ENCODE measurements at regions not wholly inside any gene's neighbourhood (a gene's known extent, or its start where the extent isn't known, plus 50 kb on each side); places are given as distances from the start of the nearest gene placed in this dataset.
"Not testable (repeated sequence)": the region's sequence is repeated elsewhere in the genome, so short reads cannot be mapped to it uniquely, and the experiment has no call there.

DNA sequence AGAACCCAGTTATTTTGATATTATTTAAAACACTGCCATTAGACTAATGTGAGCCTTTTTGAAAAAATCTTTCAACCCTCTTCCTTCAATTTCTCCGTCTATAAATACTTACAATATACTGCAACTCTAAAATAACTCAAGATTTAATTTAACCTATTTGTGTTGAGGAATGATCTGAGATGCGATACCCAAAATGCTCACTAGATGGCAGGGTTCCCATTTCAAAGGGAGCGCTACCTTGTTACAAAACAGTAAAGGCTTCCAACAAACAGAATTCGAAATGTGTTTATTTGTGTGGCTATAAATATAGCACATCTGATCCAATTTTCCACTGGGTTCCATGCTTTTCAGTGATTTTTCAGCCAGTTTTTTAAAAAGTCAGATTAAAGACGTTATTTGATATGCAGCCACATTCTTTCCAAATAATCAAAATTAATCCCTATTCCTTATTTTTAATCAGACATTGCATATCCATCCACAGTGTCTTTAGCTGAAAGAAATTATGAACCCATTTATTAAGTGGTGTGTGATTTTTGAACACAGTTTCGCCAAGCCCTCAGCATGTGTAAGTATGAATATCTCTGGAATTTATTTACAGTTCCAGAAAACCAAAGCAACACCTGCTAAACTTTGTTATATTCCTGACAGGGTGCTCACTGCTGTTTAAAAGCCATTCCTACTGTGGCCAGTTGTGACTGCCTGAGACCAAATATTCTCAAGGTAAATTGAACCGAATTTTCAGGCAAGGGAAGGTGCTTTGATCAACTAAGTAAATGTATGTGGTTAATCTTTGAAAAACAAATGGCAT, 668.0 kb upstream of the LCORL start:
- peak in 1 of 2 experiments; percentile 27 for DNase-seq

DNA sequence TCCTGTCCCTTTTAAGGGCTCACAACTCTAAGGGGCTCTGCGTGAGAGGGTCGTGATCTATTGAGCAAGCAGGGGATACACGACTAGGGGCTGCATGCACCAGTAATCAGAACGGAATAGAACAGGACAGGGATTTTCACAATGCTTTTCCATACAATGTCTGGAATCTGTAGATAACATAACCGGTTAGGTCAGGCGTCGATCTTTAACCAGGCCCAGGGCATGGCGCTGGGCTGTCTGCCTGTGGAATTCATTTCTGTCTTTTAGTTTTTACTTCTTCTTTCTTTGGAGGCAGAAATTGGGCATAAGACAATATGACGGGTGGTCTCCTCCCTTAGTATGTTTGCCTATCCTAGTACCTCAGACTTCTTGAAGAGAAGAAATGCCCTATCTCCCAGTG, 666.8 kb upstream of the LCORL start:
- DNase-seq: not testable (repeated sequence)

DNA sequence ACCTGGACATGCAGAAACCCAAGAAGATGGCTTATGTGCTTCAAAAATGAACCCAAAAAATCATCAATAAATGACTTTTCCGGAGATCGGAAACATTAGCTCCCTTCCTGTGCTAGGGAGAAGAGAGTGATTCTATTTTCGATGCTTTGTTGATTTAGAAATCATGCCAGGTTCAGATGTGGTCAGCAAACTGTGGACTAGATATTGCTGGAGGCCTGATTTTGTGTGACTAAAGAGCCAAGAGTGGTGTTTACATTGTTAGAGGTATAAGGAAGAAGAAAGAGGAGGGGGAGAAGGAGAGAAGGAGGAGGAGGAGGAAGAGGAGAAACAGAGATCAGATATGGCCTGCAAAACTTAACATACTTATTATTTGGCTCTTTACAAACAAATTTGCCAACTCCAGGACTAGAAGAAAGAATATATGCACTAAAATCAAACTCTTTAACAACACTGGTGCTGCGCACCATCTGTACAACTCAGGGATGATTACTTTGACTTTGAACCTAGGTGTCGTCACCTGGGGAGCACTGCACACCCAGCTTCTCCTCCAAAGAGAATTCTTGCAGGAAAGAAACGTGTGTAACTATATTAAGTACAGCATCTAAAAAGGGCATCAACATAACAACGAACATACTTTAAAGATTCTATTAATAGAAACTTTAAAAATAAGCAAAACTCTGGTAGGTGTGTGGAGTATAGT, 664.9 kb upstream of the LCORL start:
- no peak for DNase-seq

DNA sequence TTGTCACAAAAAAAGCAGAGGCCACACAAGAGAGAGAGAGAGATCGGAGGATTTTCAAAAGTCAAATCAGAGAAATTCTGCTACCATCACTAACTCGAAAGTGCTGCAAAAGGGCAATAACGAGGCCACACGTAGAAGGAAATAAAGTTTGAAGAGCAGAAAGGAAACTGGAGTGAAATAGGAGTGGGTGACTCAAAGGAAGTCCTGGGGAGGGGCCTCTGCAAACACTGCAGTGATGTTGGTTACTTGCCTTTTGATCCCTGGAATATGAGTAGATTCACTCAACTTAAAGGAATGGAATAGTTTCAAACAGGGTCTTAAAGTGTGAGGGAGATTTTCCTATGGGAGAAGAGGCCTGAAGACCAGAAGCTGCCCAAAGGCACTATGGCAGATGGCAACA, 663.4 kb upstream of the LCORL start:
- no peak for DNase-seq

DNA sequence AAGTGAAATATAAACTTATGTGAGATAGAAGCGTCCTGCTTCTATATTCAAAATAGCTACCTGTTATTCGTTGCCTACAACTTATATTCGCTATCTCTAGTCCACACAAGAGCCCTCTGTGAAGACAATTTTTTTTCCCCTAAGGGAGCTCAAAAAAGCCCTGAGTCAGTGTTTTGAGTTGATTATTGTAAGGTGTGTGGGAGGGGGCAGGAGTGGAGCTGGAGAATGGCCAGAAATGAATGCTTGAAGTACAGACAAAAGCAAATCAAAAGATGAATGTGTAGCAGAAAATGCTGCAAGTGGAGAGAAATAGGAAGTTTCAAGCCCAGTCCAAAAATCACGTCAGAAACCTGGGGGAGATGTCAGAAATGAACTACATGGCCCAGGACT, 655.0 kb upstream of the LCORL start:
- no peak for DNase-seq

DNA sequence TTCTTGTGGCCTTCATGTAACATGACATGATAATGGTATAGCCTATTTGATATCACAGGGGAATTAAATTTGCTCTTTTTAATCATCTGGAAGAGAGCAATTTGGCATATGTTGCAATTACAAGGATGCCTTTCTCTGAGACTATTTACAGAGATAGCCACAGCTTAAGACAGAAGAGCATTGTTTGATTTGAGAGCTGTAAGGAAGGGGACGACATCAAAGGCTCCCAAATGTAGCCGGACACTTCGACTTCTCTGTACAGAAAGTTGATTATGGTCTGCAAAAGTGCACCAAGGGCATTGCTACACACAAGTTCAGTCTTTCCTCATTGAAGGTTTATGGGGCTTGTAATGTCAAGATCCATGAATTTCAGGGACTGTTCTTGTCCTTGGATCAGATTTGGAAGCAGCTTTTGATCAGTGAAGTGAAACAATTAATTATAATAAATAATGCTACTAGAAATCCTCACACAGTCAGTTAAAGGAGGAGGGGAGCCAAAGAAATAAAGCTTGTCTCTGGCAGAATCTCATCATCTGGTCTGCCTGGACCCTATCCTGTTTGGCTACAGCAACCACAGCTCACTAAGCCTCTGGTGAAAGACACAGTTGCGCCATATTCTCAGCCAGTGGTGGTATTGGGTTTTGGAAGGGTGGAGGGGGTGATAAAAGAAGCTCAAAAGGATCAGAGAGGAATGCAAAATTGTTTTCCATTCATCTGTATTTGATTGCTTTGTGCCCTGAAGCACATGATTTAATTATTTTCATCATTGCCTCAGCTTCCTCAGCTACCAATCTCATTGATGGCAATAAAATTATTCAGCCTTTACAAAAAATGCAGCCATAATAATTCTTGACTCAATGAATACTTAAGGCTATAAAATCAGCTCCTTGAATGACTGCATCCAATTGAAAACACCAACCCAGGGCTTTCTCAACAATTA, 654.3 kb upstream of the LCORL start:
- DNase-seq: no peak

DNA sequence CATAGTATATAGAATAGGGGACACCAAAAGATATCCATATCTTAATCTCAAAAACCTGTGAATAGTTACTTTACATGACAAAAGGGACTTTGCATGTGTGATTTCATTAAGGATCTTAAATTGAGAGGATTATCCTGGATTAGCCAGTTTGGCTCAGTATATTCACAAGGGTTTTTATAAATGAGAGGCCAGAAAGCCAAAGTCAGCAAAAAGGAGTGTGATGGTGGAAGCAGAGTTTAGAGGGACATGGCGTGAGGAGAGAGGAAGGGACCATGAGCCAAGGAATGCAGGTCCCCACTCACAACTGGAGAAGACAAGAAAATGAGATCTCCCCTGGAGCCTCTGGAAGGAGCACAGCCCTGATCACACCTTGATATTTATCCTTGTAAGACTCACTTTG, 648.5 kb upstream of the LCORL start:
- no peak for DNase-seq

DNA sequence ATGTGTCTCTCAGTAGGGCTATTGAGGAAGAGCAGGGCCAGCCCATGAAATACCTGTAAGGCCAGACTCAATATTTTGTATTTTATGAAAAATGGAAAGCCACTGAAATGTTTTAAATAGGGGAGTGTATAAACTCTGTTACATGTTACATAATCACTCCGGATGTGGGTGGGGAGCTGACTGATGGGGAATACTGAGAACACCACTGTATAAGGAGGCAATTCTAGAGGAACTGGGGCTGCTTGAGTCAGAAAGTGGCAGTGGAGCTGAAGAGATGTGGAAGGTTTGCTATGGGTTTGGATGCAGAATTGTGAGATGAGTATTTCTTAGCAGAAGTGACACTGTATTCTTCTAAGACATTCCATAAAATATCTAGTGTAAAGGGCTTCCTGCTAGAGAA, 647.8 kb upstream of the LCORL start:
- no peak for DNase-seq

DNA sequence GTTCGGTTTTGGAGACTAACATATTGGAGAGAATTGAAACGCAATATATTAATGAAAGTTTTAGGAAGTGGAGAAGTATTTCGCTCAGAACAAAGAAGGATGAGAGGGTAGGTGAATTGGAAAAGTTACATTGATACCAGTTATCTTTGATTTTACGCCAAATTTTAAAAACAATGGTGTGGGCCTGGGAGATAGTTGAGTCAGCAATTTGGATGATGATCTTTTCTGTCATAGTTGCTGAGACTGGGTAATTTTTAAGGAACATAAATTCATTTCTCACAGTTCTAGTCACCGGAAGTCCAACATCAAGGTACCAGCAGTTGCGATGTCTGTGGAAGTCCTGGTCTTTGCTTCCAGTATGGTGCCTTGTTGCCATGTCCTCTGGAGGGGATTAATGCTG, 644.8 kb upstream of the LCORL start:
- DNase-seq: no peak

DNA sequence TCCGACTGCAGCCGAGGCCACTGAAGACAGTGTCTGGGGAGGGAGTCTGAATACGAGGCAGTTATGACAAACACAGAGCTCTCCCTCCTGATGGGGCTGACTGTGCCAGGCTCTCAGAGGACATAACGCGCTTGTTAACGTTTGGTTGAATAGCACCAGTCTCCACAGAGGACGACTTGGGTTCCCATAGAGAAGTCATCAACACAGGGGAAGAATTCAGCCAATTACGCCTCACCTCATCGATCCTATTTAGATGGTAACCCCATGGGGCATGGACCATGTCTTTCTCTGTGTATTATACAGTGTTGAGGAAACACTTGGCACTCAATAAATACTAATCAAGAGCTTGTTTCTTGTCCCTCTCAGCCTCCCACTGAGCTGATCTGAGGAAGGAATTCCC, 642.6 kb upstream of the LCORL start:
- no peak for DNase-seq

DNA sequence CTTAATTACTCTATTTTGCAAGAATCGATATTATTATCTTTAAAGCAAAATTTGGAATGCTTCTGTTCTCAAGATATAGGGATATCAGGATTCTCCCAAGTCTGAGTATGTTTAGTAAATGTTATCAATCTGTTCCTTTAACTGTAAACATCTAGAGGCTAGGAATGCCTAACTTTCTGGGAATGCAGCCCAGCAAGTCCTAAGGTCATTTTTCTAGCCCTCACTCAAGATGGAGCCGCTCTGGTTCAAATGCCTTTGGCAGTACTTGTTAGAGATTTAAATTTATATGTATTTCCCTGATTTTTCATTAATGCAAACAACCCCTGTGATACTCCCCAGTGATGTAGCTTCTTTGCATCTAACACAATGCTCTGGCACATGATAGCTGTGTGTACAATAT, 623.8 kb upstream of the LCORL start:
- DNase-seq: no peak

DNA sequence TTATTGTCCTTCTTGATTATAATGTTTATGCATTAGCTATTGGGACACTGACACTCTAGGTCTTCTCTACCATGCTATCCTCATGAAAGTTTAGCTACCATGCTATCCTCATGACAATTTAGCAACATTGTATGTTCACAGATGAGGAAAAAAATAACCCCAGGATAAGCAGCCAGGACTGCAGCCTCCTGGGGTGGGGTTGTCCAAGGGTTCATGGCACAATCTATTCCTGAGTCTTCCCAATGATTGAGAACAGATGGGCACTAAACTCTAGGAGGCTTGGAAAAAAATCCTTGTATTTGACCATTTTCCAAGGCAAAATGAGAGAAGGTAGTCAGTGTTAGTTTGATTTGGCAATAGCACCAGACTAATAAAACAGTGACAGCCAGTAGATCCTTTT, 619.8 kb upstream of the LCORL start:
- no peak for DNase-seq

DNA sequence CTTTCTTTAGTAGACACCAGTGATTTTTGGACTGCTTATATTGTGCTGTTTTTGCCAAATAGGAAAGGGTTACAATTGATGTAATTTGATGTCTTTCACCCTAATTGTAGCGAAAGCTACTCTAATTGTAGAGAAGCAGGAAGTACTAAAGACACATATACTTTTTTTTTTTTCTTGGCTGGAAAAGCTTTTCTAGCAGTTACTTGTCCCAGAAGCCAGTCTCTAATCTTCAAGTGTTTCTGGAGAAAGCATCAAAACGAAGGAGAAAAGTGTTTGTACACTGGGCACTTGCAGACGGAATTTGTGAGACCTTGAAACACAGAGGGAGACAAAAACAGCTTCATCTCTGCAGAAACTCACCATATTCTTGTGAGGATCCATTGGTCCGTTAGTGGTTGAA, 616.5 kb upstream of the LCORL start:
- DNase-seq: no peak

DNA sequence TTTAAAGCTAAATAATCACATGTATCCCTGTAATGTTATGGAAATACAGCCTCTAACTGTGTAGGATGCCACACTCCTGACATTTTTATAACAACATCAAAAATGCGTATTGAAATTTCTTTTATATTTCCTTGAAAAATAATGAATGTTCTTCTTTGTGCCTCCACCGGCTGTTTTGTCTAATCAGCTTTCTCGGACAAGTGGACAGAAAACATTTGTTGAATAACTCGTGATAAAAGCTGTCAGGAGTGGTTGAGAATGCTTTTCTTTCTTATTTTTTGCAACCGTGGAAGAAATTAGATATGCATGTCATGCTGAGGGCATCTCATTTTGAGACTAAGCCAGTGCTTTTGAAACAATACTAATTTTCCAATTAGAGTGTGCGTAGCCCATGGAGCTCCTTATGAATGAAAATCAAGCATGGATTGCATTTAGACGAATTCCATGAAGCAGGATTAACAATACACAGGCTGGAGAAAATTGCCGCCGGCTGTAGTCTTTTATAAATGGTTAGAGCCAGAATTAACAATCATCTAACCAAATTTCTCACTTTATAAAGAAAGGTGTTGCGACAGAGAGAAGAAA, 614.5 kb upstream of the LCORL start:
- no peak for DNase-seq

DNA sequence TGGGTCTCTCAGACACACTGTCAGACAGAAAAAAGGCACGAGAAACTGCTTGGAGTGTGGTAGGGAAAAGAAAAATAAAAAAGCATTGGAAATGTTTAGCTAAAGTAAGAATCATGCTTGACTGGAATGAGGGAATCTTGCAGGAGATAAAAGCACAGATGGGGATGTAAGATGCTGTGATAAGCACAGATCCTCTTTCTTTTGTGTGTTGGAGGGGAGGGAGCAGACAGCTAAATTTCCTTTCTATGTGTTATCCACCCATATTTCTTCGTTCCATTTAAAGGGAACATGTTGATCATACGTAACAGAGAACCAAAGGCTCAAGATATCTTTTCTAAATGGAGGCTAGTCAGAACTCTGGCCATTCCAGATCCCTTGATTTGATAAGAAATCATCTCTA, 614.0 kb upstream of the LCORL start:
- DNase-seq: no peak

DNA sequence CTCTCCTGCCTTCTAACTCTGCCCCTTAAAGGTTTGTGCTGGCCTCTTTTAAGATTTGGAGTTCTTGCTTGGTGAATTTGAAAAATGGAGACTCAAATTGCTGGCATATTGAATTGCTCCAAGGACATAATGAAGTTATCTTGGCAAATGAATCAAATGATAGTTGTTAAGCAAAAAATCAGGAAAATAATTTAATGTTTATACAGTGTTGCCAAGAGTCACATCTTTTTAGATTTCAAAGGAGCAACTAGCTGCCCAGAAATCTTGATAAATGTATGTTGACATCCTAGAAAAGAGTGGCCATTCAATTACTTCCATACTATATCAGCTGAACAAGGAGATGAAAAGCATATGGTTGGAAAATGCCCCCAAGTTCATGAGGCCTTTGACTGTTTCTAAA, 610.0 kb upstream of the LCORL start:
- no peak for DNase-seq

DNA sequence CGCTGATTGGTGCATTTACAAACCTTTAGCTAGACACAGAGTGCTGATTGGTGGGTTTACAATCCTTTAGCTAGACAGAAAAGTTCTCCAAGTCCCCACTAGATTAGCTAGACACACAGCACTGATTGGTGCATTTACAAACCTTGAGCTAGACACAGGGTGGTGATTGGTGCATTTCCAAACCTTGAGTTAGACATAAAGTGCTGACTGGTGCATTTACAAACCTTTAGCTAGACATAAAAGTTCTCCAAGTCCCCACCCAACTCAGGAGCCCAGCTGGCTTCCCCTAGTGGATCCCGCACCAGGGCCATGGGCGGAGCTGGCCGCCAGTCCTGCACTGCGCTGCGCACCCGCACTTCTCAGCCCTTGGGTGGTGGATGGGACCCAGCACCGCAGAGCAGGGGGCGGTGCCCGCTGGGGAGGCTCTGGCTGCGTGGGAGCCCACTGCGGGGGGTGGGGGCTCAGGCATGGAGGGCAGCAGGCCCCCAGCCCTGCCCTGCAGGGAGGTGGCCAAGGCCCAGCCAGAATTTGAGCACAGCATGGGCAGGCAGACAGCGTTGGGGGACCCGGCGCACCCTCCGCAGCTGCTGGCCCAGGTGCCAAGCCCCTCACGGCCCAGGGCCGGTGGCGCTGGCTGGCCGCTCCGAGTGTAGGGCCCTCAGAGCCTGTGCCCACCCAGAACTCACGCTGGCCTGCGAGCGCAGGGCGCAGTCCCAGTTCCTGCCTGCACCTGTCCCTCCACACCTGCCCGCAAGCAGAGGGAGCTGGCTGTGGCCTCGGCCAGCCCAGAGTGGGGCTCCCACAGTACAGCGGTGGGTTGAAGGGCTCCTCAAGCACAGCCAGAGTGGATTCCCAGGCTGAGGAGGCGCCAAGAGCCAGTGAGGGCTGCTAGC, 608.9 kb upstream of the LCORL start:
- no peak for DNase-seq

DNA sequence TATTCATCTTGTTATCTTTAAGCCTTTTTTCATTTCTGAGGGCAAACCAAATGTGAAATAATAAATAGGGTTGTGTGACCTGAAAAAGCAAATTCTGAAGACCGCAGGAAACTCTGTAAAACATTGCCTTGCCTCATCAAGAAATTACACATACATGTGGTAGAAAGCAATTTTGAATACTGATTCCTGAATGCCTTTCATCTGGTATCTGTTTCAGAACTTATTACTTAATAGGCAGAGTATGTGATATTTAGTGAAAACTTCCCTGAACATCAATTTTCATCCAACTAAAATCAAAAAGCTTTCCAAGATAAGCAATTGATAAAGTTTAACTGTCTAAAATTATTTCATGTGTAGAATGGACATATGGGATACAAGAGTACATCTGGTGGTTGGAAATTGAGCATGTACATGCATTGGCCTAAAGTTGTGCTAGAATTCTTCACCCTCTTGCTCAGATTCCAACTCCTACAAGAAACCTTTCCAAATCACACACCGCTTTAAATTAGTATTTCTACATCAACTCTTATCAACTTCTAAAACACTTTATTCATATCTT, 606.0 kb upstream of the LCORL start:
- DNase-seq: no peak

DNA sequence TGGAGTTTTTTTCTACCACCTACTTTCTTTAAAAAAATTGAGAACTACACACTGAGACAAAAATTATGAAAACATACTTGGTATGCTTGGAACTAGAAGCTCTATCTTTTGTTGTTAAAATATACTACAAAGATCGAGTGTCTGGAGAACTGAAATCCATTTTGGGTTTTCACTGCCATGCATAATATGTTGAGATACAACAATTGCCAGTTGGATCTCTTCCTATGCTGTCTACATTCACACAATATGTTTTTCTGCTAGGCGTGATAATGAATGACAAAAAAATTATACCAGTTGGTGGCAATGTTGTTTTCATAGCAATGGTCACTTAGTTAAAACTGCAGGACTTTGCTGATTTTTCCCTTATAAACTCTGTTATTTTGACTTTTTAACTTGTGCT, 605.4 kb upstream of the LCORL start:
- DNase-seq: no peak

DNA sequence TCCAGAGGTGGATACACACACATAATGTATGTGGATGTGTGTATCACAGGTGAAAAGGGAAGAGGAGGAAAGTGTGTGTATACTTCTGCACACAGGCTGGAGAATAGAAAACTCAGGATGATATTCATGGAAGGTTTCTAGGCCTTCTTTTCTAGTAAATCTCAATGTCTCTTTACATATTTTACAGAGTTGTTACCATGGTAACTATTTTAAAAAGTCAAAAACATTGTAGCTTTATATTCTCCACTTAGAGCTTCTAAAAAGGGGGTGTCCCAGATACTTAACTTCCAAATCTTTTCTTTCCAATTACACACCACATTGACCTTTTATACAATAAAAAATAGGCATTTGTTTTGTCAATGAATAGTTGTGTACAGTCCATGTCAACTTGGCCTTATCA, 604.8 kb upstream of the LCORL start:
- DNase-seq: no peak

DNA sequence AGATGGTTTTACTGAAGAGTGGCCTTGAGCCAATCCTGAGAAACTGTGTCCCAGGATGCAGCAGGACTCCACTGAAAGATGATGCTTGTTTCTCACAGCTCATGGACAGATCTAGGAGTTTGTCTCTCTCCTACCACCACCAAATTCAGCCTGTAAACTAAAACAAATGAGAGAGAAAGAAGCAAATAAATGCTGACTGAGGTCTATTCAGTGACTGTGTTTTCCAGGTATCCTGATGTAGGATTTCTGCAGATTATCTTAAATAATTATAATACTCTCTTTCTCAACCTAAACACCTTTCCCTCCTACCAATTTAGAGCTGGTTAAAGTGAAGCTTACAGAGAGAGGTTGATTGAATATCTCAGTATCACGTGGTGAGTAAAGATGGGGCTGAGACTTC, 599.6 kb upstream of the LCORL start:
- DNase-seq: no peak

DNA sequence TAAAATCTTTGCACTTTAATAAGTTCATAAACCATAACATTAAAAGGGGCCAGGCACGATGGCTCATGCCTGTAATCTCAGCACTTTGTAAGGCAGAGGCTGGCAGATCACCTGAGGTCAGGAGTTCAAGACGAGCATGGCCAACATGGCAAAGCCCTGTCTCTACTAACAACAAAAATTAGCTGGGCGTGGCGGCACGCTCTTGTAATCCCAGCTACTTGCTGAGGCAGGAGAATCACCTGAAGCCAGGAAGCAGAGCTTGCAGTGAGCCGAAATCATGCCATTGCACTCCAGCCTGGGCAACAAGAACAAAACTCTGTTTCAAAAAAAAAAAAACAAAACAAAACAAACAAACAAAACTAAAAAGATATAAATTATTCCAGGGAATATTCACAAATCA, 595.2 kb upstream of the LCORL start:
- no peak for DNase-seq
